Gastroesophageal sphincter (tissue), 3 donors: ENCODE measurements at regions not wholly inside any gene's neighbourhood (a gene's known extent, or its start where the extent isn't known, plus 50 kb on each side); places are given as distances from the start of the nearest gene placed in this dataset.

Source experiments
- EP300 ChIP-seq: sonication (generic); formaldehyde crosslinking; IDR thresholded peaks from one replicate; pipeline ENCODE4 v1.6.1; 2017; ENCODE audit warnings: antibody characterized with exemption, mild to moderate bottlenecking
- TF ChIP-seq, protein P1 (sequence below), 4 experiments: fragments of 200-600 bp in 2 of 4; fragments of 450-650 bp in 2 of 4; sonication (generic) in 1 of 4; IDR thresholded peaks; one replicate each; pipeline ENCODE4 v1.5.1; 2017 to 2019; ENCODE audit warnings: antibody characterized with exemption in 4 of 4, mild to moderate bottlenecking in 2 of 4, moderate library complexity in 2 of 4

DNA sequence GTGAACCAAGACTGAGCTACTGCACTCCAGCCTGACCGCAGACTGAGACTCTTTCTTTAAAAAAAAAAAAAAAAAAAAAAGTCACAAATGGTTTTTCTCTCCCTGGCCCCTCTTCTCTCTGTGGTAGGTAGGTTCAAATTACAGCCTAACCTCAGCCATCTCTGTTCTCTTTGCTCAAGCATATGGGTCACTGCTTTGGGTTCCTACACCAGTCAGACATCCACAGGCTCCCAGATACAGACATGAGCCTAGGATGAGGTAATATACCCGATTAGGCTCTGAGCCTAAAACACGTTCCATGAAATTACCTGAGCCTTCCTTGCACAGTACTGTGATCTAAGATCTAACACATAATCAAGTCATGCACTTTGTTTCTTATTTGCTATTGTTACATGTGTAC lies 90.5 kb upstream of the JAK1 start:
- TF ChIP-seq, protein P1, sequence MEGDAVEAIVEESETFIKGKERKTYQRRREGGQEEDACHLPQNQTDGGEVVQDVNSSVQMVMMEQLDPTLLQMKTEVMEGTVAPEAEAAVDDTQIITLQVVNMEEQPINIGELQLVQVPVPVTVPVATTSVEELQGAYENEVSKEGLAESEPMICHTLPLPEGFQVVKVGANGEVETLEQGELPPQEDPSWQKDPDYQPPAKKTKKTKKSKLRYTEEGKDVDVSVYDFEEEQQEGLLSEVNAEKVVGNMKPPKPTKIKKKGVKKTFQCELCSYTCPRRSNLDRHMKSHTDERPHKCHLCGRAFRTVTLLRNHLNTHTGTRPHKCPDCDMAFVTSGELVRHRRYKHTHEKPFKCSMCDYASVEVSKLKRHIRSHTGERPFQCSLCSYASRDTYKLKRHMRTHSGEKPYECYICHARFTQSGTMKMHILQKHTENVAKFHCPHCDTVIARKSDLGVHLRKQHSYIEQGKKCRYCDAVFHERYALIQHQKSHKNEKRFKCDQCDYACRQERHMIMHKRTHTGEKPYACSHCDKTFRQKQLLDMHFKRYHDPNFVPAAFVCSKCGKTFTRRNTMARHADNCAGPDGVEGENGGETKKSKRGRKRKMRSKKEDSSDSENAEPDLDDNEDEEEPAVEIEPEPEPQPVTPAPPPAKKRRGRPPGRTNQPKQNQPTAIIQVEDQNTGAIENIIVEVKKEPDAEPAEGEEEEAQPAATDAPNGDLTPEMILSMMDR (IDR thresholded peaks at IDR 0.05) = no peak
- no peak for TF ChIP-seq EP300
